ENCODE measurements at regions not wholly inside any gene's neighbourhood (a gene's known extent, or its start where the extent isn't known, plus 50 kb on each side); places are given as distances from the start of the nearest gene placed in this dataset.

DNA sequence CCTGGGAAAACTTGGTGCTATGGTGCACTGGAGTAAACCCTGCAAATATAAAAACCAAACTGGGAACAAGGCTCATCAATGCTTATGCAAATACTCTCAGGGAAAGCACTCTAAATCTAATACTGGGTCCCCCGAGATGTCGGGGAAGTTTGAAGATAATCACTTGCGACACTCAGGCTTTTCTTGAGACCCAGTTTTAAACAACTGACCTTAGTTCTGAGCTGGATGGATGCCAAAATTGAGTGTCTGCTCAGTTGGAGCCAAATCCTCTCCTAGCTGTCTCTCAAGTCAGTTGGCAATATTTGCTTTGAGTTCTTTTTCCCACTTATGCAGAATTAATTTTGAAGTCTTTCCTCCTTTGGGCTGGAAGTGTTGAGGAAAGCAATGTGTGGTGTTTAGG lies 75.5 kb upstream of the CD2AP start:
- TF ChIP-seq EZH2 (IDR thresholded peaks at IDR 0.05; ENCODE audit: borderline replicate concordance, low read length) = no peak
- TF ChIP-seq, protein P1, sequence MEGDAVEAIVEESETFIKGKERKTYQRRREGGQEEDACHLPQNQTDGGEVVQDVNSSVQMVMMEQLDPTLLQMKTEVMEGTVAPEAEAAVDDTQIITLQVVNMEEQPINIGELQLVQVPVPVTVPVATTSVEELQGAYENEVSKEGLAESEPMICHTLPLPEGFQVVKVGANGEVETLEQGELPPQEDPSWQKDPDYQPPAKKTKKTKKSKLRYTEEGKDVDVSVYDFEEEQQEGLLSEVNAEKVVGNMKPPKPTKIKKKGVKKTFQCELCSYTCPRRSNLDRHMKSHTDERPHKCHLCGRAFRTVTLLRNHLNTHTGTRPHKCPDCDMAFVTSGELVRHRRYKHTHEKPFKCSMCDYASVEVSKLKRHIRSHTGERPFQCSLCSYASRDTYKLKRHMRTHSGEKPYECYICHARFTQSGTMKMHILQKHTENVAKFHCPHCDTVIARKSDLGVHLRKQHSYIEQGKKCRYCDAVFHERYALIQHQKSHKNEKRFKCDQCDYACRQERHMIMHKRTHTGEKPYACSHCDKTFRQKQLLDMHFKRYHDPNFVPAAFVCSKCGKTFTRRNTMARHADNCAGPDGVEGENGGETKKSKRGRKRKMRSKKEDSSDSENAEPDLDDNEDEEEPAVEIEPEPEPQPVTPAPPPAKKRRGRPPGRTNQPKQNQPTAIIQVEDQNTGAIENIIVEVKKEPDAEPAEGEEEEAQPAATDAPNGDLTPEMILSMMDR (IDR thresholded peaks at IDR 0.05; ENCODE audit: low read length) = no peak

DNA sequence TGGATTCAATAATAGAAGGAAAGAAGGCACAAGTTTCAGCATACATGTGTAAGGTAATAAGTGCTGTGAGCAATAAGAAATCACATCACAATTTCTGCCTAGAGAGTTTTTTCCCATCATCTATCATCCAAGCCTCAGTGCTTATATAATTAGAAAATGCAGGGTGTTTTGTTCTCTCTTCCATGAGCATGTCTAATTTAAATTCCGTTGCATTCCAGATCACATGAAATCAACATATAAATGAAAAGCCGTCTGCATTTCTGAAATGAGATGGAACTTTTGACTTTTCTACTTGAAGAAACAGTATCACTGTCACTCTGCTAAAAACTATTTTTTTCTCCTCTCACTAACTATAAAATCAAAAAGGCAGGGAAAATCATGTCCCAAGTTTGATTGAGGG lies 74.5 kb upstream of the CD2AP start:
- Histone ChIP-seq H3K9me2 (ENCODE audit: low read depth, low read length) (no peaks in the 10 kb centered on the region), H3K9ac (ENCODE audit: low read length) (no peak overlapping the region), H3K27ac (ENCODE audit: low read depth, low read length, poor library complexity, severe bottlenecking) (no peak overlapping the region), H3K79me2 (ENCODE audit: insufficient read depth, low read length) (no peaks in the 10 kb centered on the region), H2AFZ (ENCODE audit: low read length) (no peak overlapping the region), H3K4me3 (ENCODE audit: low read depth, low read length, poor library complexity, severe bottlenecking) (no peak overlapping the region), H3K36me3 (ENCODE audit: insufficient read depth, low read length) (no peaks in the 10 kb centered on the region), H3K27me3 (ENCODE audit: insufficient read depth, low read length) (no peaks in the 10 kb centered on the region), H3K9me3 (ENCODE audit: low read length) (no peaks in the 10 kb centered on the region), H3K4me2 (ENCODE audit: low read length) (no peak overlapping the region), H4K20me1 (ENCODE audit: insufficient read depth, low read length) (no peaks in the 10 kb centered on the region), H3F3A (ENCODE audit: insufficient read depth, low read length) (no peaks in the 10 kb centered on the region), H3K4me1 (ENCODE audit: insufficient read depth, low read length, severe bottlenecking) (no peaks in the 10 kb centered on the region)
- TF ChIP-seq, protein P1 (IDR thresholded peaks at IDR 0.05; ENCODE audit: low read length) = no peak
- TF ChIP-seq EZH2 (IDR thresholded peaks at IDR 0.05; ENCODE audit: borderline replicate concordance, low read length) = no peak

More for the DNA sequence above, 75.5 kb upstream of the CD2AP start:
- no peak overlapping the region for H3K27ac ChIP-seq (ENCODE audit: low read depth, low read length, poor library complexity, severe bottlenecking)
- H4K20me1 ChIP-seq (ENCODE audit: insufficient read depth, low read length) = no peaks in the 10 kb centered on the region
- H3K79me2 ChIP-seq (ENCODE audit: insufficient read depth, low read length) = no peaks in the 10 kb centered on the region
- H2AFZ ChIP-seq (ENCODE audit: low read length) = no peak overlapping the region
- H3K9me3 ChIP-seq (ENCODE audit: low read length) = no peaks in the 10 kb centered on the region
- H3K9ac ChIP-seq (ENCODE audit: low read length) = no peak overlapping the region
- no peaks in the 10 kb centered on the region for H3F3A ChIP-seq (ENCODE audit: insufficient read depth, low read length)
- H3K27me3 ChIP-seq (ENCODE audit: insufficient read depth, low read length) = no peaks in the 10 kb centered on the region
- no peak overlapping the region for H3K4me3 ChIP-seq (ENCODE audit: low read depth, low read length, poor library complexity, severe bottlenecking)
- no peaks in the 10 kb centered on the region for H3K36me3 ChIP-seq (ENCODE audit: insufficient read depth, low read length)
- no peak overlapping the region for H3K4me2 ChIP-seq (ENCODE audit: low read length)
- no peaks in the 10 kb centered on the region for H3K4me1 ChIP-seq (ENCODE audit: insufficient read depth, low read length, severe bottlenecking)
- no peaks in the 10 kb centered on the region for H3K9me2 ChIP-seq (ENCODE audit: low read depth, low read length)

DNA sequence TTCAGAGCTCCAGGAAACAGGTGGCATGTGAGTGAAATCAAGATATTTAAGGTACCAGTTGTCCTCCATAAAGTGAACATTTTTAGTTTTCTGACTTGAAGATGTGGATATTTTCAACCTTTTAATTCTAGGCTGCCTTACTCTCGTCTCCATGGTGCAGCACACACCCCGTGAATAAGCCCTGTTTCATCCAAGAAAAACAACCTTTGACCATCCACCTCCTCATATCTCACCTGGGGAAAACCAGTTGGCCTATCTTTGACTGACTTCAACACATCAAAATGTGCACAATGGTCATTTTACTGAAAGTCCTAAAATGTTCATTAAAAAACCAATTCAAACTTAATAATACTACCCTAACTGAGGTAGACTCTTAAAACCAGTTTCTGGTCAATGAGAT lies 73.8 kb upstream of the CD2AP start:
- Histone ChIP-seq H3K9me2 (ENCODE audit: low read depth, low read length) (no peaks in the 10 kb centered on the region), H3K27me3 (ENCODE audit: insufficient read depth, low read length) (no peaks in the 10 kb centered on the region), H3K36me3 (ENCODE audit: insufficient read depth, low read length) (no peaks in the 10 kb centered on the region), H4K20me1 (ENCODE audit: insufficient read depth, low read length) (no peaks in the 10 kb centered on the region), H3K27ac (ENCODE audit: low read depth, low read length, poor library complexity, severe bottlenecking) (no peak overlapping the region), H3K4me2 (ENCODE audit: low read length) (no peak overlapping the region), H3K9ac (ENCODE audit: low read length) (no peak overlapping the region), H3K79me2 (ENCODE audit: insufficient read depth, low read length) (no peaks in the 10 kb centered on the region), H2AFZ (ENCODE audit: low read length) (no peak overlapping the region), H3K4me3 (ENCODE audit: low read depth, low read length, poor library complexity, severe bottlenecking) (no peak overlapping the region), H3F3A (ENCODE audit: insufficient read depth, low read length) (no peaks in the 10 kb centered on the region), H3K9me3 (ENCODE audit: low read length) (no peaks in the 10 kb centered on the region), H3K4me1 (ENCODE audit: insufficient read depth, low read length, severe bottlenecking) (no peaks in the 10 kb centered on the region)
- TF ChIP-seq, protein P1 (IDR thresholded peaks at IDR 0.05; ENCODE audit: low read length) = no peak
